ENCODE measurements at regions not wholly inside any gene's neighbourhood (a gene's known extent, or its start where the extent isn't known, plus 50 kb on each side); places are given as distances from the start of the nearest gene placed in this dataset.

GRCh38 chr10:77695186-77695585 is 57.6 kb upstream of the KCNMA1 start:
- TF ChIP-seq CTCF (IDR thresholded peaks at IDR 0.05) (no peak), POLR2A (IDR thresholded peaks at IDR 0.05) (no peak)
